Lower leg skin (tissue), 3 donors: ENCODE measurements at regions not wholly inside any gene's neighbourhood (a gene's known extent, or its start where the extent isn't known, plus 50 kb on each side); places are given as distances from the start of the nearest gene placed in this dataset.

Source experiments
- CTCF ChIP-seq, 3 donors: fragments of 450-650 bp; IDR thresholded peaks; one replicate each; pipeline ENCODE4 v1.5.1; 2016; ENCODE audit warnings: antibody characterized with exemption in 3 of 3, mild to moderate bottlenecking in 3 of 3, moderate library complexity in 2 of 3
- POLR2A ChIP-seq, 2 donors: fragments of 450-650 bp; IDR thresholded peaks; one replicate each; pipeline ENCODE4 v1.6.1; 2016 to 2017; ENCODE audit warnings: antibody characterized with exemption in 2 of 2, mild to moderate bottlenecking in 1 of 2, moderate library complexity in 1 of 2

- TF ChIP-seq CTCF (IDR thresholded peaks at IDR 0.05): no peak
- TF ChIP-seq POLR2A (IDR thresholded peaks at IDR 0.05): no peak
These were observed 447.5 kb downstream of the NKX6-1 start for GRCh38 chr4:84051639-84052038.
